Astrocyte of the cerebellum (primary cell): ENCODE measurements at regions not wholly inside any gene's neighbourhood (a gene's known extent, or its start where the extent isn't known, plus 50 kb on each side); places are given as distances from the start of the nearest gene placed in this dataset.

Experiments
- DNase-seq: peaks from one replicate; pipeline ENCODE4 v3.0.0-alpha.2; 2011; ENCODE audit warnings: low read depth
- H3K4me3 ChIP-seq: 2 replicates; pipeline ENCODE4 v1.5.1; 2011; ENCODE audit warnings: mild to moderate bottlenecking, low read depth, low read length, moderate library complexity
- in situ Hi-C: cut with HindIII; loops from 2 replicates; pipeline ENCODE4 v1.10.0; 2017; ENCODE audit warnings: low sequenced_read_pairs
- TF ChIP-seq, protein P1 (sequence below): IDR thresholded peaks from 2 replicates; pipeline ENCODE4 v1.5.1; 2012; ENCODE audit warnings: low read length, low read depth, moderate library complexity, mild to moderate bottlenecking; ENCODE audit errors: missing control alignments

DNA sequence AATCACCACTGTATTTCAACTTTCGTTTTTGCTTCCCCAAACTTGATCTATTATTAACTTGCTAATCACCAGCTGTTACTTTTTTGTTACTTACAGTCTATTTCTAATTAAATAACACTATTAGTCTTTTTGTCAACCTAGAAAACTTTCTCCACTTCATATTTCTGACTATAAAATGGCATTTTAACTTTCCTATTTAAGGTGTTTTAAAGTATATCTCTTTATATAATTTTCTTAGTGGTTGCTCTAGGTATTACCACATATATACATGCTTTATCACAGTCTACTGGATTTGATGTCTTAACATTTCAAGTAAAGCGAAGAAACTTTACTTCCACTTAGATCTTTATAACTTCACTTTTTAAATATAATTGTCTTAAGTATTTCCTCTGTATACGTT, 421.2 kb downstream of the DCAF12L2 start:
- H3K4me3 ChIP-seq: no peak overlapping the region
- TF ChIP-seq, protein P1, sequence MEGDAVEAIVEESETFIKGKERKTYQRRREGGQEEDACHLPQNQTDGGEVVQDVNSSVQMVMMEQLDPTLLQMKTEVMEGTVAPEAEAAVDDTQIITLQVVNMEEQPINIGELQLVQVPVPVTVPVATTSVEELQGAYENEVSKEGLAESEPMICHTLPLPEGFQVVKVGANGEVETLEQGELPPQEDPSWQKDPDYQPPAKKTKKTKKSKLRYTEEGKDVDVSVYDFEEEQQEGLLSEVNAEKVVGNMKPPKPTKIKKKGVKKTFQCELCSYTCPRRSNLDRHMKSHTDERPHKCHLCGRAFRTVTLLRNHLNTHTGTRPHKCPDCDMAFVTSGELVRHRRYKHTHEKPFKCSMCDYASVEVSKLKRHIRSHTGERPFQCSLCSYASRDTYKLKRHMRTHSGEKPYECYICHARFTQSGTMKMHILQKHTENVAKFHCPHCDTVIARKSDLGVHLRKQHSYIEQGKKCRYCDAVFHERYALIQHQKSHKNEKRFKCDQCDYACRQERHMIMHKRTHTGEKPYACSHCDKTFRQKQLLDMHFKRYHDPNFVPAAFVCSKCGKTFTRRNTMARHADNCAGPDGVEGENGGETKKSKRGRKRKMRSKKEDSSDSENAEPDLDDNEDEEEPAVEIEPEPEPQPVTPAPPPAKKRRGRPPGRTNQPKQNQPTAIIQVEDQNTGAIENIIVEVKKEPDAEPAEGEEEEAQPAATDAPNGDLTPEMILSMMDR: no peak
- no peak for DNase-seq
- in situ Hi-C loops: no loop called here

DNA sequence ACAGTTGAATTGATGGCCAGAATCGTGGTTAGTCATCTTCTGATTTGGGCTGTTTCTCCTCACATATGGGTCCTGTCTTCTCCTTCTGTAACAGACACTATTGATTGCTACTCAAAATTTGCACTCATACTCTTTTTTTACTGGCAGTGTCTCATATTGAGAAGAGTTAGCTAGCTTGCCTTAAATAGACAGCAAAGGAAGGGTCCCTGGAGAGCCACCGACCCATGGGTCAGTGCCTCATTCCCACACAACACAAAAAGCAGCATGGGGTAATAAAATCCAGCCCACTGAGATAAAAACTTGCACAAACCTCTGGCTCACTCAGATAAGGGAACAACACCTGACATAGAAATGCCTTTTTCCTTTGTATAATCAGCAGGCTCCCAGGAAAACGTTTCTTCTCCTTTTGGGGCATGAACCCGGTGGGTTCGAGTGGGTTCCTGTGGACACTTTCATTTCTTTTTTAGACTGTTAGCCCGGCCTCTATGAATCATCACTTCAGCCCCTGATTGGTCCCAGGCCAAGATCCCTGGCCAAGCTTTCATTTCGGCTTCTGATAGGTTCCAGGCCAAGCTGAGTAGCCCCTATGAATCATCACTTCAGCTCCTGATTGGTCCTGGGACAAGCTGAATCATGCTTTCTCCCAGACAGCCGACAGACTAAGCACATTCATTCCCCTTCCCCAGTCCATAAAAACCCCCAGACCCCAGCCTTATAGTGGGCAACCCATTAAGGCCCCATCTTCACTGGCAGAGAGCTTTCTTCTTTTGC, 408.1 kb downstream of the DCAF12L2 start:
- no peak for DNase-seq
- no peak overlapping the region for H3K4me3 ChIP-seq
- TF ChIP-seq, protein P1: no peak
- in situ Hi-C loops: no loop called here

DNA sequence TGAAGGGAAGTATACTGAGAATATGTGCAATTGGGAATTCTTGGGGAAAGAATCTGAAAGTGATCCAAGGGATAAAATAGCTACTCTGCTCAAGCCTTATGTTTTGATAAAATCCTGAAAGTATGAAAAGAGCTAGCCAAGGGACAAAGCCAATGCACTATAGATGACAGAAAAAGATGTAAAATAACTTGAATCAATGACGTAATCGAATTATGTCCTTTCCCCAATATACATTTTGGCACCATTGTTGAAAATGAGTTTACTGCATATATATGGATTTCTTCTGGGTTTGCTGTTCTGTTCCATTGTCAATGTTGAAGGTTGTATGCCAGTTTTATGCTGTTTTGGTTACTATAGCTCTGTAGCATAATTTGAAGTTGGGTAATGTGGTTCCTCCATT, 407.3 kb downstream of the DCAF12L2 start:
- H3K4me3 ChIP-seq: no peak overlapping the region
- no peak for DNase-seq
- in situ Hi-C loops: no loop called here
- TF ChIP-seq, protein P1: no peak

DNA sequence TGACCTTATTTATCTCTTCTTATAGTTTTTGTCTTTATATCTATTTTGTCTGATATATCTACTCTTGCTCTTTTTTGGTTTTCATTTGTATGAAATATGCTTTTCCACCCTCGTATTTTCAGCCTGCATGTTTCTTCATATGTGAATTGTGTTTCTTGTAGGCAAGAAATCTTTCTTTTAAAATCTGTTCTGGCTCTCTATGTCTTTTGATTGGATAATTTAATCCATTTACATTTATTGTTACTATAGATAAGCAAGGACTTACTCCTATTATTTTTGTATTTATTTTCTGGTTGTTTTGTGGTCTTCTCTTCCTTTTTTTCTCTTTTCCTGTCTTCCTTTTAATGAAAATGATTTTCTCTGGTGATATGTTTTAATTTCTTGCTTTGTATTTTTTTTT, 403.1 kb downstream of the DCAF12L2 start:
- TF ChIP-seq, protein P1: no peak
- no peak for DNase-seq
- in situ Hi-C loops: no loop called here
- no peak overlapping the region for H3K4me3 ChIP-seq

DNA sequence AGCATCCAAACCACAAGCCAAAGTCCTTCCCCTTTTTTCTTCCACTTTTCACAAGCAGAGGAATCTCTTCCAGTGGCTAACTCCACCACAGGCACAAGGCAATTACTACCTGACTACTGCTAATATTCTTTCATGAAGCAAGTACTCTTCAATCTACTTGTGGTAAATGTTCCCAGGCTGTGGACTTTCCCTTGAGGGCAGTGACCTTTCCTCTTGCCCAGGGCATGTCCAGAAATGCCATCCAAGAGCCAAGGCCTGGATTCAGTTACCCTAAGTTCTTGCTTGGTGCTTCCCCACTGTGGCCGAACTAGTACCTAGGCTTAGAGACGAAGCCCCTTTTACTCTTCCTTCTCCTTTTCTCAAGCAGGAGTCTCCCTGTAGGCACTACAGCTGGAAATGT, 400.7 kb downstream of the DCAF12L2 start:
- H3K4me3 ChIP-seq: no peak overlapping the region
- TF ChIP-seq, protein P1: no peak
- DNase-seq: no peak
- in situ Hi-C loops: no loop called here

DNA sequence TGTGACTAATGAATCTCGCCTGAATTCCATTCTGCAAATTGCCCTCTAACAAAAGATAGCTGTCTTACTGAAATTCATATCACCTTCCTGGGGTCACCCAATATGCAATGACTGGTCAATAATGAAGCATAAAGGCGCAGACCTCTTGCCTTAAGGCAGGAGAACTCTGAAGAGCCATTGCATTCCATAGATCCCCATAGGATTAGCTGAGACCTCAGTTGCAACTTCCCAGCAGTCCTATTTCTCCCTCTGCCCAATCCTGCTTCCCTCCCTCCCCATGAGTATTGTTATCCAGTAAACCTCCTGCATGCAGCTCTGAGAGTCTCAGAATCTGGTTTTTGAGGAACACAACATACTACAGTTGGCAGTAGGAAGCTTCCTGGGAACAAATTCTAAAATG, 396.5 kb downstream of the DCAF12L2 start:
- no peak overlapping the region for H3K4me3 ChIP-seq
- in situ Hi-C loops: no loop called here
- TF ChIP-seq, protein P1: no peak
- DNase-seq: no peak
